Panc1 (cell line): ENCODE measurements at regions not wholly inside any gene's neighbourhood (a gene's known extent, or its start where the extent isn't known, plus 50 kb on each side); places are given as distances from the start of the nearest gene placed in this dataset.

Experiments
- ATAC-seq: fragments of 200-7000 bp; cut with Tn5 transposase; 2 replicates; pipeline ENCODE4 v1.9.1; 2020; ENCODE audit warnings: mild to moderate bottlenecking, moderate library complexity
- BruUV-seq: library from RNA; stranded (reverse); fragments of 400-500 nt; replicated peaks from 2 replicates; lab custom pipeline; 2021; lab: Mats Ljungman, UMichigan
- CTCF ChIA-PET: fragments of 300-600 bp; sonication (Branson Sonifier 250); formaldehyde crosslinking; loops from one replicate; lab custom pipeline; 2022; ENCODE audit warnings: antibody characterized with exemption; lab: Charles Lee
- POLR2A ChIA-PET: fragments of 300-600 bp; sonication (Branson Sonifier 250); formaldehyde crosslinking; loops from one replicate; lab custom pipeline; 2022; ENCODE audit warnings: antibody characterized with exemption; lab: Charles Lee
- DNase-seq: peaks from one replicate; pipeline ENCODE4 v3.0.0-alpha.2; 2010; ENCODE audit warnings: low read depth, low spot score
- H3K27ac ChIP-seq: 2 replicates; pipeline ENCODE4 v1.5.1; 2011; ENCODE audit warnings: mild to moderate bottlenecking, low read length, inconsistent platforms
- H3K27me3 ChIP-seq: fragments of 200-500 bp; sonication (Bioruptor generic); 2 replicates; pipeline ENCODE4 v1.6.0; 2014; ENCODE audit warnings: low read length, inconsistent platforms; ENCODE audit not compliant: control insufficient read depth, insufficient read depth
- H3K36me3 ChIP-seq: fragments of 200-500 bp; sonication (Bioruptor generic); 2 replicates; pipeline ENCODE4 v1.5.1; 2014; ENCODE audit warnings: inconsistent platforms, mild to moderate bottlenecking, low read length, moderate library complexity; ENCODE audit not compliant: control insufficient read depth, insufficient read depth
- H3K4me1 ChIP-seq: 2 replicates; pipeline ENCODE4 v1.5.1; 2011; ENCODE audit warnings: inconsistent platforms, mild to moderate bottlenecking, low read length, moderate library complexity; ENCODE audit not compliant: control insufficient read depth, insufficient read depth
- H3K4me3 ChIP-seq, 2 experiments: 2 replicates each; pipeline ENCODE4 v1.5.1; 2011 to 2012; ENCODE audit warnings: low read depth in 2 of 2, low read length in 2 of 2, mild to moderate bottlenecking in 2 of 2, inconsistent platforms in 1 of 2, moderate library complexity in 1 of 2
- H3K9me3 ChIP-seq: fragments of 200-500 bp; sonication (Bioruptor generic); 2 replicates; pipeline ENCODE4 v1.5.1; 2014; ENCODE audit warnings: low read depth, mild to moderate bottlenecking, inconsistent platforms, low read length, moderate library complexity; ENCODE audit not compliant: control insufficient read depth, insufficient read depth
- POLR2AphosphoS5 ChIP-seq: IDR thresholded peaks from 2 replicates; pipeline ENCODE4 v1.6.1; 2012; ENCODE audit warnings: mild to moderate bottlenecking, low read depth, low read length, moderate library complexity
- REST ChIP-seq, 2 experiments: IDR thresholded peaks; 2 replicates each; pipeline ENCODE4 v1.6.1; 2011 to 2012; ENCODE audit warnings: low read depth in 2 of 2, control low read depth in 1 of 2, low read length in 1 of 2, mild to moderate bottlenecking in 1 of 2, moderate library complexity in 1 of 2; ENCODE audit not compliant: insufficient read depth in 1 of 2
- SIN3A ChIP-seq: IDR thresholded peaks from 2 replicates; pipeline ENCODE4 v1.6.1; 2012; ENCODE audit warnings: low read depth, mild to moderate bottlenecking, low read length, moderate library complexity, borderline replicate concordance; ENCODE audit not compliant: insufficient read depth
- TCF7L2 ChIP-seq: IDR thresholded peaks from 2 replicates; pipeline ENCODE4 v1.6.1; 2011; ENCODE audit warnings: mild to moderate bottlenecking, low read depth, low read length, inconsistent platforms
- in situ Hi-C: cut with HindIII; loops from 2 replicates; pipeline ENCODE4 v1.10.0; 2016; ENCODE audit warnings: low sequenced_read_pairs, low pct_unique_long_range_greater_than_20kb
- intact Hi-C: fragments of 100-400 bp; cut with micrococcal nuclease; formaldehyde crosslinking; loops from one replicate; pipeline ENCODE4 v1.10.0; 2022; ENCODE audit not compliant: unreplicated experiment
- TF ChIP-seq, protein P1 (sequence below): fragments of 450-650 bp; IDR thresholded peaks from 2 replicates; pipeline ENCODE4 v1.5.1; 2017; ENCODE audit warnings: mild to moderate bottlenecking

DNA sequence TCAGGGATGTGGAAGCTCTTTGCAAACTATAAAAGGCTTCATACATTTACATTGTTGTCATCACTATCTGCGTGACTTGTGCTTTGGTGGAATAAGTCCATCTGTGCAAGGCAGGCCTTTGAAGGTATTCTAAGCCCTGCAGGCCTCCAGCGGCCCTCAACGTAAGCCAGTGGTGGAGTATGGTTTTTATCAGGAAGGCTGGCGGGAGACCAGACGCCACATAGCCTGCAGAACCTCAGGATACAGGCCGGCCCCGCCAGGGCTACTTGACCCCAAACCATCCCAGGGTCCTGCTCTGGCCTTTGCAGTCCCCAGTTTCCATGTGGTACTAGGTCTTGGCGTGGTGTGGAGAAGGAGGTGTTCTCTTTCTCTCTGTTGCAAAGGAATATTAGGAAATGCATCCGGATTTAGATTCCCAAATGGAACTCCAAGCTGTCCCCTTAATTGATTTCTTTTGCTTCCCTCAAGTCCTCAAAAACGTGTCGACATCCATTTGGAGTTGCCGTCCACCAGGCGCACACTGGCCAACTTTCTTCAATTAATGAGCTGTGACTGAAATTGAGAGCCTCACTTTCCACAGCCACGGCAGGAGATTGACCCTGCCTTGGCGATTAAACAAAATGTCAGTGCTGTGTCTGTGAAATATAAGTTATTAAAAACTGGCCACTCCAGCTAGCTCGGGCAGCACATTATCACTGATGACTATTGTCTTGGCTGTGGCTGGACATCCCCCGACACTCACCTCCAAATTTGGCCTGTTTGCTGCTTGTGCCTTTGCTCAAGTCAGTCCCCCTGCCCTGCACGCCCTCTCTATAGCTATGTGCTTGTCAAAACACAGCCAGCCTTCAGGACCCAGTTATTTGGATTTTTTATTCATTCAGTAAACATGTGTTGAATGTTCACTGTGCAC lies 239.8 kb upstream of the TLE3 start:
- intact Hi-C loops: no loop called here
- in situ Hi-C loops: loop anchor here (5.0 kb wide), 1 partner anchor 80 kb away; no protein-coding TSS in a partner anchor
- TF ChIP-seq POLR2AphosphoS5: no peak
- no peak for TF ChIP-seq SIN3A
- no peak for TF ChIP-seq TCF7L2
- no peak for TF ChIP-seq REST (IDR thresholded peaks at IDR 0.05; ENCODE audit: insufficient read depth in 1 of 2, low read depth in 2 of 2, low read length in 1 of 2)
- TF ChIP-seq, protein P1, sequence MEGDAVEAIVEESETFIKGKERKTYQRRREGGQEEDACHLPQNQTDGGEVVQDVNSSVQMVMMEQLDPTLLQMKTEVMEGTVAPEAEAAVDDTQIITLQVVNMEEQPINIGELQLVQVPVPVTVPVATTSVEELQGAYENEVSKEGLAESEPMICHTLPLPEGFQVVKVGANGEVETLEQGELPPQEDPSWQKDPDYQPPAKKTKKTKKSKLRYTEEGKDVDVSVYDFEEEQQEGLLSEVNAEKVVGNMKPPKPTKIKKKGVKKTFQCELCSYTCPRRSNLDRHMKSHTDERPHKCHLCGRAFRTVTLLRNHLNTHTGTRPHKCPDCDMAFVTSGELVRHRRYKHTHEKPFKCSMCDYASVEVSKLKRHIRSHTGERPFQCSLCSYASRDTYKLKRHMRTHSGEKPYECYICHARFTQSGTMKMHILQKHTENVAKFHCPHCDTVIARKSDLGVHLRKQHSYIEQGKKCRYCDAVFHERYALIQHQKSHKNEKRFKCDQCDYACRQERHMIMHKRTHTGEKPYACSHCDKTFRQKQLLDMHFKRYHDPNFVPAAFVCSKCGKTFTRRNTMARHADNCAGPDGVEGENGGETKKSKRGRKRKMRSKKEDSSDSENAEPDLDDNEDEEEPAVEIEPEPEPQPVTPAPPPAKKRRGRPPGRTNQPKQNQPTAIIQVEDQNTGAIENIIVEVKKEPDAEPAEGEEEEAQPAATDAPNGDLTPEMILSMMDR: no peak
- ChIA-PET CTCF (no interaction called here), POLR2A (no interaction called here)
- no TSS peak for BruUV-seq
- no peaks in the 10 kb centered on the region for H3K27me3 ChIP-seq
- H3K27ac ChIP-seq: no peak overlapping the region
- peaks cover 17% of the 10 kb centered on the region for H3K9me3 ChIP-seq
- DNase-seq (no peak), ATAC-seq (no peak)
- H3K36me3 ChIP-seq: no peaks in the 10 kb centered on the region
- H3K4me1 ChIP-seq: no peaks in the 10 kb centered on the region
- H3K4me3 ChIP-seq: no peak overlapping the region

- ChIA-PET CTCF (no interaction called here), POLR2A (no interaction called here)
- Histone ChIP-seq H3K4me3 (no peak overlapping the region), H3K27me3 (no peaks in the 10 kb centered on the region), H3K27ac (no peak overlapping the region), H3K9me3 (peaks cover 24% of the 10 kb centered on the region), H3K36me3 (no peaks in the 10 kb centered on the region), H3K4me1 (no peaks in the 10 kb centered on the region)
- ATAC-seq (no peak), DNase-seq (no peak)
- TF ChIP-seq SIN3A (no peak), POLR2AphosphoS5 (no peak), TCF7L2 (no peak), REST (IDR thresholded peaks at IDR 0.05; ENCODE audit: insufficient read depth in 1 of 2, low read depth in 2 of 2, low read length in 1 of 2) (no peak)
- TF ChIP-seq, protein P1: no peak
- intact Hi-C loops (no loop called here), in situ Hi-C loops (loop anchor here (5.0 kb wide), 1 partner anchor 79 kb away; no protein-coding TSS in a partner anchor)
- BruUV-seq: no TSS peak
Observed at GRCh38 chr15:70336425-70337009, 238.8 kb upstream of the TLE3 start.
